ENCODE measurements at regions not wholly inside any gene's neighbourhood (a gene's known extent, or its start where the extent isn't known, plus 50 kb on each side); places are given as distances from the start of the nearest gene placed in this dataset.

- no peaks in the 10 kb centered on the region for H3K4me1 Mint-ChIP-seq
- H3K4me3 Mint-ChIP-seq = no peak overlapping the region
- TF ChIP-seq CTCF (IDR thresholded peaks at IDR 0.05; ENCODE audit: unreplicated experiment in 3 of 3) = no peak
- H3K27me3 Mint-ChIP-seq (ENCODE audit: low read depth) = no peaks in the 10 kb centered on the region
- H3K9me3 Mint-ChIP-seq = no peaks in the 10 kb centered on the region
- no peaks in the 10 kb centered on the region for H3K36me3 Mint-ChIP-seq (ENCODE audit: low read depth)
- H3K27ac Mint-ChIP-seq = no peak overlapping the region
These were observed 887.5 kb downstream of the DIPK2A start for GRCh38 chr3:144859161-144859560.

- H3K36me3 Mint-ChIP-seq (ENCODE audit: low read depth) = no peaks in the 10 kb centered on the region
- no peak overlapping the region for H3K4me3 Mint-ChIP-seq
- no peaks in the 10 kb centered on the region for H3K27me3 Mint-ChIP-seq (ENCODE audit: low read depth)
- no peak overlapping the region for H3K27ac Mint-ChIP-seq
- no peaks in the 10 kb centered on the region for H3K9me3 Mint-ChIP-seq
- no peak for TF ChIP-seq CTCF (IDR thresholded peaks at IDR 0.05; ENCODE audit: unreplicated experiment in 3 of 3)
- peaks cover 6% of the 10 kb centered on the region for H3K4me1 Mint-ChIP-seq
These were observed 893.0 kb downstream of the DIPK2A start for GRCh38 chr3:144864646-144865045.

- no peak overlapping the region for H3K4me3 Mint-ChIP-seq
- no peaks in the 10 kb centered on the region for H3K27me3 Mint-ChIP-seq (ENCODE audit: low read depth)
- no peak for TF ChIP-seq CTCF (IDR thresholded peaks at IDR 0.05; ENCODE audit: unreplicated experiment in 3 of 3)
- peak overlapping the region in 1 of 3 experiments; percentile 63 for H3K27ac Mint-ChIP-seq
- no peaks in the 10 kb centered on the region for H3K36me3 Mint-ChIP-seq (ENCODE audit: low read depth)
- peaks cover 6% of the 10 kb centered on the region for H3K4me1 Mint-ChIP-seq
- H3K9me3 Mint-ChIP-seq = no peaks in the 10 kb centered on the region
These were observed 894.3 kb downstream of the DIPK2A start for GRCh38 chr3:144865948-144866347.

GRCh38 chr3:144866476-144866875, 894.9 kb downstream of the DIPK2A start:
- Mint-ChIP-seq H3K27me3 (ENCODE audit: low read depth) (no peaks in the 10 kb centered on the region), H3K4me3 (no peak overlapping the region), H3K9me3 (no peaks in the 10 kb centered on the region), H3K4me1 (peaks cover 6% of the 10 kb centered on the region), H3K27ac (peak overlapping the region in 1 of 3 experiments; percentile 63), H3K36me3 (ENCODE audit: low read depth) (no peaks in the 10 kb centered on the region)
- no peak for TF ChIP-seq CTCF (IDR thresholded peaks at IDR 0.05; ENCODE audit: unreplicated experiment in 3 of 3)

- Mint-ChIP-seq H3K27me3 (ENCODE audit: low read depth) (no peaks in the 10 kb centered on the region), H3K36me3 (ENCODE audit: low read depth) (no peaks in the 10 kb centered on the region), H3K9me3 (no peaks in the 10 kb centered on the region), H3K27ac (no peak overlapping the region), H3K4me3 (no peak overlapping the region), H3K4me1 (peaks cover 6% of the 10 kb centered on the region)
- TF ChIP-seq CTCF (IDR thresholded peaks at IDR 0.05; ENCODE audit: unreplicated experiment in 3 of 3) = no peak
These were observed 896.9 kb downstream of the DIPK2A start for GRCh38 chr3:144868506-144868905.

GRCh38 chr3:144873066-144873465, 901.4 kb downstream of the DIPK2A start:
- H3K9me3 Mint-ChIP-seq = no peaks in the 10 kb centered on the region
- H3K4me1 Mint-ChIP-seq = no peaks in the 10 kb centered on the region
- no peak overlapping the region for H3K4me3 Mint-ChIP-seq
- H3K27me3 Mint-ChIP-seq (ENCODE audit: low read depth) = no peaks in the 10 kb centered on the region
- H3K36me3 Mint-ChIP-seq (ENCODE audit: low read depth) = no peaks in the 10 kb centered on the region
- no peak overlapping the region for H3K27ac Mint-ChIP-seq
- no peak for TF ChIP-seq CTCF (IDR thresholded peaks at IDR 0.05; ENCODE audit: unreplicated experiment in 3 of 3)
